OCI-LY3 (cell line): ENCODE measurements at regions not wholly inside any gene's neighbourhood (a gene's known extent, or its start where the extent isn't known, plus 50 kb on each side); places are given as distances from the start of the nearest gene placed in this dataset.
A peak's percentile ranks its signal among the peaks of the same experiment; 100 is the strongest.
"Not testable (repeated sequence)": the region's sequence is repeated elsewhere in the genome, so short reads cannot be mapped to it uniquely, and the experiment has no call there.

ENCODE experiments used
- H2AFZ ChIP-seq: fragments of 200-600, 300-600 bp; shearing (Covaris generic); 2 replicates; pipeline ENCODE4 v1.6.0; 2014; ENCODE audit warnings: antibody characterized with exemption, low read depth, low read length
- H3K27ac ChIP-seq: fragments of 200-600, 300-600 bp; sonication (generic); 2 replicates; pipeline ENCODE4 v1.5.1; 2014; ENCODE audit warnings: mild to moderate bottlenecking, low read length, moderate library complexity, mixed read lengths
- H3K27me3 ChIP-seq: fragments of 200-600, 300-600 bp; sonication (generic); 2 replicates; pipeline ENCODE4 v1.6.1; 2014; ENCODE audit warnings: low read depth, low read length, mixed read lengths
- H3K36me3 ChIP-seq: fragments of 200-600, 300-600 bp; sonication (generic); replicated peaks from 2 replicates; pipeline ENCODE3; 2014; ENCODE audit warnings: low read depth, low read length, mixed read lengths
- H3K4me1 ChIP-seq: fragments of 300-600, 200-600 bp; sonication (generic); 2 replicates; pipeline ENCODE4 v1.6.1; 2014; ENCODE audit warnings: low read length, mixed read lengths
- H3K4me2 ChIP-seq: fragments of 200-600, 300-600 bp; sonication (generic); 2 replicates; pipeline ENCODE4 v1.6.1; 2014; ENCODE audit warnings: low read length, mixed read lengths
- H3K4me3 ChIP-seq: fragments of 300-600, 200-600 bp; sonication (generic); 2 replicates; pipeline ENCODE4 v1.5.1; 2014; ENCODE audit warnings: antibody characterized with exemption, mild to moderate bottlenecking, low read length, moderate library complexity
- H3K79me2 ChIP-seq: fragments of 300-600, 200-600 bp; shearing (Covaris generic); 2 replicates; pipeline ENCODE4 v1.6.1; 2014; ENCODE audit warnings: mild to moderate bottlenecking, low read length, mixed read lengths
- H3K9ac ChIP-seq: fragments of 300-600, 200-600 bp; shearing (Covaris generic); 2 replicates; pipeline ENCODE4 v1.6.0; 2014; ENCODE audit warnings: mild to moderate bottlenecking, low read length, moderate library complexity
- H3K9me3 ChIP-seq: fragments of 200-600, 300-600 bp; shearing (Covaris generic); 2 replicates; pipeline ENCODE4 v1.6.1; 2014; ENCODE audit warnings: low read length, mixed read lengths; ENCODE audit not compliant: insufficient read depth
- H4K20me1 ChIP-seq: fragments of 200-600, 300-600 bp; sonication (generic); 2 replicates; pipeline ENCODE4 v1.6.1; 2016; ENCODE audit warnings: low read length, mixed read lengths; ENCODE audit not compliant: insufficient read depth
- TF ChIP-seq, protein P1 (sequence below): fragments of 200-600, 300-600 bp; sonication (generic); IDR thresholded peaks from 2 replicates; pipeline ENCODE4 v1.5.1; 2014; ENCODE audit warnings: antibody characterized with exemption, low read length, low read depth

DNA sequence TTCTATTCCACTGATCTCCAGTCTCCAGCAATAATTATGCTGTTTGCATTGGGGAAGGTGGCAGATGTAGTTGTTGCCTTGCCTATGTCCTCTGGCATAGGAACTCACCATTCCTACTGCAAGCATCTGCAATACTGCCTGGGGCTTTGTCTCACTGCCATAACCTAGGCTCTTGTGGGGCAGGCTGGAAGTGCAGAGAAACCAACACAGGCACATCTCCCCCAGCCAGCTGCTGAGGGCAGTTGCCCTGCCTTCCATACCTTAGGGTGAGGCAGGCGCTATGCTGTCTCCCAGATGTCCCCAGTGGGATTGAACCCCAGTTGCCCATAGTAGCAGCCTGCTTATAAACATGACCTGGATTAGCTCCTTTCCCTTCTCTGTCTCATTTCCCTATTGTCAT lies 128.1 kb downstream of the NPIPA7 start:
- not testable (repeated sequence) for H3K79me2 ChIP-seq, H3K4me3 ChIP-seq, H3K9ac ChIP-seq, H4K20me1 ChIP-seq, H3K4me2 ChIP-seq, H3K36me3 ChIP-seq, H2AFZ ChIP-seq, H3K4me1 ChIP-seq, H3K9me3 ChIP-seq, H3K27ac ChIP-seq, H3K27me3 ChIP-seq

DNA sequence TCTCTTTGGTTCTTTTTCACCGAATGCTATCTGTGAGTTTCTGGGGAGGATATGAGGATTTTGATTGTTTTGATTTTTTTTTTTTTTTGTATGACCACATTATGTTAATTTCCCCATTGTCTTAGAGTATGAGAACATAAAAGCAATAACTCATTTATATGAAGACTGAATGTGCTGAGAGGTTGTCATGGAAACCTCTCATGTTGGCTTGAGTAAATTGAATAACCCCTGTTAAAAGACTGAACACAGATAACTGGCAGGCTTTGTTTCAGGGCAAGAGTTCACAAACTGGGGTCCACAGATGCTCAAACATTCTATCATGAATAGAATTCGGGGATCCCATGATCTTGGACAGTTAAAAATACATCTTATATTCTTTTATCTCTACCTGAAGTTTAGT lies 129.4 kb downstream of the NPIPA7 start:
- not testable (repeated sequence) for H2AFZ ChIP-seq, H3K4me2 ChIP-seq, H3K4me1 ChIP-seq, H3K9ac ChIP-seq, H3K27ac ChIP-seq, H4K20me1 ChIP-seq, H3K79me2 ChIP-seq, H3K9me3 ChIP-seq, H3K36me3 ChIP-seq, H3K4me3 ChIP-seq, H3K27me3 ChIP-seq

DNA sequence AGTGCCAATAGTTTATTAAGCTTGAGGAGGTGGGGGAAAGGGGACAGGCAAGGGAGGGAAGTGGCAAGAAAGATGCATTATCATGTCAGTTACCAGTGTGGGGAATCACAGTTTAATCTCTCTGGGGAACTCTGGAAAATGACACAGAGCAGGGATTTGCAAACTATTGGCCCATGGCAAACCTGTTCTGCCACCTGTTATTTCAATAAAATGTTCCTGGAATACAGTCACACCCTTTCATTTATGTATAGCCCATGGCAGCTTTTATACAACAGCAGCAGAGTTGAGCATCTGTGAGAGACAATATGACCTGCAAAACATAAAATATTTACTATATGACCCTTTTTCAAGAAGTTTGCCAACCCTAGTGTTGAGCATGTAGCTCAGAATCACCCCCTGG lies 140.5 kb downstream of the NPIPA7 start:
- not testable (repeated sequence) for H3K4me2 ChIP-seq, H3K9me3 ChIP-seq, H3K4me1 ChIP-seq, H4K20me1 ChIP-seq, H2AFZ ChIP-seq, H3K36me3 ChIP-seq, H3K27ac ChIP-seq, H3K9ac ChIP-seq, H3K4me3 ChIP-seq, H3K79me2 ChIP-seq, H3K27me3 ChIP-seq

DNA sequence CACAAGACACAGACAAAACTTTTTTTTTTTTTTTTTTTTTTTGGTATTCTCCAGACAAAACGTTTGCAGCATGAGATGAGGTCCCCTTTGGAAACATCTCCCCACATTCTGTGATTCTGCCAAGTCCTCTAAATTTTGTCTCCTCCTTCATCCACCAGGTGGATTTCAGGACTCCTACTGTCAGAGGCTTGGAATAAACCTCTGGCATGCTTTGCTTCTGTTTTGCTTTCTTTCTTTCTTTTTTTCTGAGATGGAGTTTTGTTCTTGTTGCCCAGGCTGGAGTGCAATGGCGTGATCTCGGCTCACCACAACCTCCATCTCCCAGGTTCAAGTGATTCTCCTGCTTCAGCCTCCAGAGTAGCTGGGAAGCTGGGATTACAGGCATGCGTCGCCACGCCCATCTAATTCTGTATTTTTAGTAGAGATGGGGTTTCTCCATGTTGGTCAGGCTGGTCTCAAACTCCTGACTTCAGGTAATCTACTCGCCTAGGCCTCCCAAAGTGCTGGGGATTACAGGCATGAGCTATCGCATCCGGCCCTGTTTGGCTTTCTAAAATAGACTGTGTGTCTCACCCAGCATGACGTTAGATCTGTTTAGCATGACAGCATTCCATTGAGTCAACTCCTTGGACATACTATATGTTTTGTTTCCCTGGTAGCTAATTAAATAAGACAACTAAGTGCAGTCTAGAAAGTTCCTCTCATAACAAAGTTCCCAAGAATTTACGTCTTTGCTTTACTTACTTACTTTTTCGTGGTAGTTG lies 142.5 kb downstream of the NPIPA7 start:
- H3K27ac ChIP-seq, H3K9ac ChIP-seq, H3K4me3 ChIP-seq, H3K4me1 ChIP-seq, H2AFZ ChIP-seq, H3K36me3 ChIP-seq, H3K9me3 ChIP-seq, H3K4me2 ChIP-seq, H3K27me3 ChIP-seq, H3K79me2 ChIP-seq, H4K20me1 ChIP-seq: not testable (repeated sequence)

DNA sequence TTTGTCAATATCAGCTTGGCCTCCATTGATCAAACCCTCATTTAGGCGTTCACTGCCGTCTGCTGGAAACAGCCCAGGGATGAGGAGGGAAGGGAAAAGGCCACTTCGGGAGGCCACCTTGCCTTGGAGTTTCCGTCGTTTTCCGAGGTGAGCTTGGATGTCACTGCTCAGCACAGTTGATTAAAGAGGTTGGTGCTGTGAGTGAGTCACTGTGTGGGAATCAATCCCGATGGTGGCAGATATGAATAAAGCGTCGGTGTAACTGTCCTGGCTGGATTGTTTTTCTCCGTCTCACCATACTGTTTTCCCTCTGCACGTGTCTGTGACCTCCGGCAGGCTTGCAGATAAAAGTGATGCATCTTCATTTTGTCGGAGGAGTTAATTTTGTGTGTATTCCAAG lies 148.1 kb downstream of the NPIPA7 start:
- H3K79me2 ChIP-seq, H3K27ac ChIP-seq, H3K4me2 ChIP-seq, H3K4me3 ChIP-seq, H3K4me1 ChIP-seq, H3K9ac ChIP-seq, H2AFZ ChIP-seq, H3K36me3 ChIP-seq, H4K20me1 ChIP-seq, H3K27me3 ChIP-seq, H3K9me3 ChIP-seq: not testable (repeated sequence)

DNA sequence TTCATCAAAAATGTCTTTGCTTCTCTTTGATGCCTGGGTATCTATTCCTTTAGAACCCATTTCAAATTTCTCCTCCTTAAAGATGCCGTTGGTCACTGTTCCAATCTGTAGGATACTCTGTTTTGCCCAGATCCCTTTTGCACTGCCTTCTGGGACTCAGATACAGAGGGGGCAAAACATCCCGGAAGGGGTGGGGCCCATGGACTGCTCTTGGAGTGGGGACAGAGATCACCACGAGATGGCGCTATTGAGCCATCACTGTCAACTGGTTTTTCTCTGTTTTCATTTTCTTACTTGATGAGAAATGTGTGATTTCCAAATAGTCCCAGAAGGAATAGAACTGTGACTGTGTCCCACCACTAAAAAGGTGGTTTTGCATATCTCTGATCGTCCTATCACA lies 151.8 kb downstream of the NPIPA7 start:
- not testable (repeated sequence) for H2AFZ ChIP-seq, H4K20me1 ChIP-seq, H3K27me3 ChIP-seq, H3K79me2 ChIP-seq, H3K27ac ChIP-seq, H3K4me3 ChIP-seq, H3K4me2 ChIP-seq, H3K9me3 ChIP-seq, H3K36me3 ChIP-seq, H3K9ac ChIP-seq, H3K4me1 ChIP-seq
- TF ChIP-seq, protein P1, sequence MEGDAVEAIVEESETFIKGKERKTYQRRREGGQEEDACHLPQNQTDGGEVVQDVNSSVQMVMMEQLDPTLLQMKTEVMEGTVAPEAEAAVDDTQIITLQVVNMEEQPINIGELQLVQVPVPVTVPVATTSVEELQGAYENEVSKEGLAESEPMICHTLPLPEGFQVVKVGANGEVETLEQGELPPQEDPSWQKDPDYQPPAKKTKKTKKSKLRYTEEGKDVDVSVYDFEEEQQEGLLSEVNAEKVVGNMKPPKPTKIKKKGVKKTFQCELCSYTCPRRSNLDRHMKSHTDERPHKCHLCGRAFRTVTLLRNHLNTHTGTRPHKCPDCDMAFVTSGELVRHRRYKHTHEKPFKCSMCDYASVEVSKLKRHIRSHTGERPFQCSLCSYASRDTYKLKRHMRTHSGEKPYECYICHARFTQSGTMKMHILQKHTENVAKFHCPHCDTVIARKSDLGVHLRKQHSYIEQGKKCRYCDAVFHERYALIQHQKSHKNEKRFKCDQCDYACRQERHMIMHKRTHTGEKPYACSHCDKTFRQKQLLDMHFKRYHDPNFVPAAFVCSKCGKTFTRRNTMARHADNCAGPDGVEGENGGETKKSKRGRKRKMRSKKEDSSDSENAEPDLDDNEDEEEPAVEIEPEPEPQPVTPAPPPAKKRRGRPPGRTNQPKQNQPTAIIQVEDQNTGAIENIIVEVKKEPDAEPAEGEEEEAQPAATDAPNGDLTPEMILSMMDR: 0 out of 2 replicates have a peak, but pooled peaks have one; percentile 3

DNA sequence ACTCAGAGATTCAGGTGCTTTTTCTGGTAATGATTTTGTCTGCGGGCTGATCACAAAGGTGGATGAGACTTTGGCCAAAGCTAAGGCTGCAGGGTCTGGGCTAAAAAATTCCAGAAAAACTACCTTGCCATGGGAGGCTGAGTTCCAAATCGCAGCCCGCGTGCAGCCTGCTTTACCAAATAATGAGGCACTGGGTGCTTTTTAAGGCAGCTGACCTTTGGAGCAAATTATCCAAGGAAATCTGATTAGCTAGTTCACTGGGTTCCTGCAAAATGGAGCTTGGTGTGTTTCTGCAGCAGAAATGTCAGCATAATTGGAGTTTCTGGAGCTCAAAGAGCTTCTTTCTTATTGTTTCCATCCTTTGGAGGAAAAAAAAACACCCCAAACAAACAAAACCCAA lies 156.6 kb downstream of the NPIPA7 start:
- not testable (repeated sequence) for H3K27me3 ChIP-seq, H3K9ac ChIP-seq, H2AFZ ChIP-seq, H4K20me1 ChIP-seq, H3K36me3 ChIP-seq, H3K4me2 ChIP-seq, H3K27ac ChIP-seq, H3K4me1 ChIP-seq, H3K9me3 ChIP-seq, H3K79me2 ChIP-seq, H3K4me3 ChIP-seq

DNA sequence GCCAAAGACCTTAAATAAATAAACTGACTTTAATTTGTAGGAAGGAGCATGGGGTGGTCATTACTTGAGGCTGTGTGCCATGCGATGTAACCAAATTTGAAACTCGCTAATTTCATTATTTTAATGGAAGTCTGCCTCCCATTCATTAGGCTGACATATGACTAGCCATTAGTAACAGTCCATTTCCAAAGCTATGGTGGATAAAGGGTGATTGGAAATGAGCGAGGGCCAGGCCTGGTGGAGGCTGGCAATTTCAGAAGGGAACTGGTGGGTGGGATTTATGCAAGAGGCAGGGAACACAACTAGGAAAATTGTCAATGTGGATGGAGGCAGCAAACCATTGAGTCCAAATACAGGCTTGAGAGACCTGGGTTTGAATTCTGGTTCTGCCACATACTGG lies 157.2 kb downstream of the NPIPA7 start:
- H3K27me3 ChIP-seq, H3K27ac ChIP-seq, H4K20me1 ChIP-seq, H3K36me3 ChIP-seq, H3K4me2 ChIP-seq, H3K79me2 ChIP-seq, H3K4me3 ChIP-seq, H3K9me3 ChIP-seq, H3K4me1 ChIP-seq, H2AFZ ChIP-seq, H3K9ac ChIP-seq: not testable (repeated sequence)

DNA sequence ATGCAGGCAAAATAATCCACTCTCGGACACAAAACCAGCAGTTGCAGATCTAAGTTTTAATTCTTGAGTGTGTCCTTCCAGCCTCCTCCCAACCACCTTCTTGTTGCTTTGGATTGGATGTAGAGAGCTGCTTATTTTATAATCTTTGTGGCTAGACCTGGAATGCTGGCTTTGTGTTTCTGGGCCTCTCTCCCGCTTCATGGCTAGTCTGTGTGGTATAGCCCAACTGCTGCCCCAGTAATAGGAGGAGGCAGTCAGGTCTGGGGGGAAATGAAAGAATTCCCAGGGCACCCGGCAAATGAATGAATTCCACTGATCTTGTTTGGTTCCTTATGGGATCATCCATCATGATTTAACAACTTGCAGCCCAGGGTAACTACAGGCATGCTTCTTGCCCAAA lies 170.8 kb downstream of the NPIPA7 start:
- H3K36me3 ChIP-seq, H3K9me3 ChIP-seq, H3K4me3 ChIP-seq, H3K9ac ChIP-seq, H3K4me1 ChIP-seq, H2AFZ ChIP-seq, H3K79me2 ChIP-seq, H4K20me1 ChIP-seq, H3K4me2 ChIP-seq, H3K27me3 ChIP-seq, H3K27ac ChIP-seq: not testable (repeated sequence)
